ENCODE measurements at regions not wholly inside any gene's neighbourhood (a gene's known extent, or its start where the extent isn't known, plus 50 kb on each side); places are given as distances from the start of the nearest gene placed in this dataset.
"Not testable (repeated sequence)": the region's sequence is repeated elsewhere in the genome, so short reads cannot be mapped to it uniquely, and the experiment has no call there.

- DNase-seq (ENCODE audit: low read depth), result no peak
- TF ChIP-seq CTCF (conservative IDR thresholded peaks at IDR 0.05; ENCODE audit: low read depth, low read length), result peak; percentile 13
- no peak overlapping the region for H3K4me3 ChIP-seq (ENCODE audit: low read depth, low read length)
These were observed 992.6 kb downstream of the PCDH9 start for GRCh38 chr13:66237411-66238062.

GRCh38 chr13:66234159-66234558 lies 996.0 kb downstream of the PCDH9 start:
- DNase-seq (ENCODE audit: low read depth), result no peak
- TF ChIP-seq CTCF (conservative IDR thresholded peaks at IDR 0.05; ENCODE audit: low read depth, low read length), result no peak
- no peak overlapping the region for H3K4me3 ChIP-seq (ENCODE audit: low read depth, low read length)

- DNase-seq (ENCODE audit: low read depth); H3K4me3 ChIP-seq (ENCODE audit: low read depth, low read length): not testable (repeated sequence)
These were observed 998.2 kb downstream of the PCDH9 start for GRCh38 chr13:66231958-66232357.

- no peak for TF ChIP-seq CTCF (conservative IDR thresholded peaks at IDR 0.05; ENCODE audit: low read depth, low read length)
- no peak for DNase-seq (ENCODE audit: low read depth)
- H3K4me3 ChIP-seq (ENCODE audit: low read depth, low read length), result no peak overlapping the region
These were observed 1005.1 kb downstream of the PCDH9 start for GRCh38 chr13:66225072-66225471.

- no peak for DNase-seq (ENCODE audit: low read depth)
- H3K4me3 ChIP-seq (ENCODE audit: low read depth, low read length), result no peak overlapping the region
- no peak for TF ChIP-seq CTCF (conservative IDR thresholded peaks at IDR 0.05; ENCODE audit: low read depth, low read length)
These were observed 1005.5 kb downstream of the PCDH9 start for GRCh38 chr13:66224663-66225062.

GRCh38 chr13:66222926-66223325 lies 1007.2 kb downstream of the PCDH9 start:
- H3K4me3 ChIP-seq (ENCODE audit: low read depth, low read length), result no peak overlapping the region
- TF ChIP-seq CTCF (conservative IDR thresholded peaks at IDR 0.05; ENCODE audit: low read depth, low read length), result no peak
- no peak for DNase-seq (ENCODE audit: low read depth)

GRCh38 chr13:66222127-66222526 lies 1008.0 kb downstream of the PCDH9 start:
- TF ChIP-seq CTCF (conservative IDR thresholded peaks at IDR 0.05; ENCODE audit: low read depth, low read length), result no peak
- H3K4me3 ChIP-seq (ENCODE audit: low read depth, low read length), result no peak overlapping the region
- DNase-seq (ENCODE audit: low read depth), result no peak
